IMR-90 (cell line): ENCODE measurements at regions not wholly inside any gene's neighbourhood (a gene's known extent, or its start where the extent isn't known, plus 50 kb on each side); places are given as distances from the start of the nearest gene placed in this dataset.

Experiments used
- ATAC-seq: fragments of 200-7000 bp; cut with Tn5 transposase; 2 replicates; pipeline ENCODE4 v1.9.1; 2020; ENCODE audit warnings: low read depth, mild to moderate bottlenecking, moderate library complexity
- BruUV-seq: library from RNA; stranded (reverse); fragments of 400-500 nt; replicated peaks from 2 replicates; lab custom pipeline; 2021; lab: Mats Ljungman, UMichigan
- CTCF ChIA-PET: fragments of 300-600 bp; formaldehyde crosslinking; extraction: SDS; loops from one replicate; lab custom pipeline; 2021; ENCODE audit warnings: antibody characterized with exemption; lab: Yijun Ruan, JAX
- POLR2A ChIA-PET: fragments of 300-600 bp; sonication (Branson Sonifier 250); formaldehyde crosslinking; loops from one replicate; lab custom pipeline; 2022; ENCODE audit warnings: antibody characterized with exemption; ENCODE audit not compliant: unreplicated experiment; lab: Charles Lee
- DNase-seq: peaks from one replicate; pipeline ENCODE4 v3.0.0; 2013
- H2AFZ ChIP-seq: replicated peaks from 2 replicates; pipeline ENCODE3; 2013; ENCODE audit warnings: low read length, mild to moderate bottlenecking; ENCODE audit not compliant: poor library complexity
- H2AK5ac ChIP-seq: 2 replicates; pipeline ENCODE4 v1.6.1; 2013; ENCODE audit warnings: low read depth, low read length, inconsistent platforms
- H2AK9ac ChIP-seq: replicated peaks from 2 replicates; pipeline ENCODE3; 2013; ENCODE audit warnings: mild to moderate bottlenecking, low read depth, low read length, moderate library complexity; ENCODE audit not compliant: poor library complexity
- H2BK120ac ChIP-seq: 2 replicates; pipeline ENCODE4 v1.6.1; 2013; ENCODE audit warnings: low read depth, low read length, inconsistent platforms
- H2BK15ac ChIP-seq: 3 replicates; pipeline ENCODE4 v1.6.1; 2013; ENCODE audit warnings: low read depth, low read length, inconsistent platforms
- H2BK20ac ChIP-seq: 2 replicates; pipeline ENCODE4 v1.6.1; 2013; ENCODE audit warnings: low read depth, mild to moderate bottlenecking, inconsistent platforms, low read length, moderate library complexity
- H2BK5ac ChIP-seq: 2 replicates; pipeline ENCODE4 v1.6.1; 2013; ENCODE audit warnings: mild to moderate bottlenecking, low read depth, low read length, inconsistent platforms; ENCODE audit not compliant: poor library complexity, severe bottlenecking
- H3K14ac ChIP-seq: replicated peaks from 2 replicates; pipeline ENCODE4 v1.6.1; 2013; ENCODE audit warnings: low read depth, low read length, inconsistent platforms
- H3K18ac ChIP-seq: 2 replicates; pipeline ENCODE4 v1.6.1; 2013; ENCODE audit warnings: low read depth, low read length, control low read depth
- H3K23ac ChIP-seq: 2 replicates; pipeline ENCODE4 v1.6.1; 2013; ENCODE audit warnings: low read depth, low read length, inconsistent platforms
- H3K27ac ChIP-seq: 2 replicates; pipeline ENCODE4 v1.5.1; 2013; ENCODE audit warnings: mild to moderate bottlenecking, control low read depth, low read length; ENCODE audit not compliant: insufficient read depth
- H3K27me3 ChIP-seq: 2 replicates; pipeline ENCODE4 v1.6.1; 2013; ENCODE audit warnings: low read length; ENCODE audit not compliant: control insufficient read depth, insufficient read depth
- H3K36me3 ChIP-seq: 2 replicates; pipeline ENCODE4 v1.6.1; 2013; ENCODE audit warnings: low read length, mixed read lengths; ENCODE audit not compliant: control insufficient read depth, insufficient read depth
- H3K4ac ChIP-seq: 2 replicates; pipeline ENCODE4 v1.6.1; 2013; ENCODE audit warnings: low read depth, low read length, inconsistent platforms
- H3K4me1 ChIP-seq: 2 replicates; pipeline ENCODE4 v1.6.1; 2013; ENCODE audit warnings: low read length, mixed read lengths; ENCODE audit not compliant: control insufficient read depth, insufficient read depth
- H3K4me2 ChIP-seq: 2 replicates; pipeline ENCODE4 v1.6.1; 2013; ENCODE audit warnings: low read depth, mild to moderate bottlenecking, control low read depth, low read length, moderate library complexity
- H3K4me3 ChIP-seq: 2 replicates; pipeline ENCODE4 v1.5.1; 2013; ENCODE audit warnings: low read depth, mild to moderate bottlenecking, control low read depth, low read length, moderate library complexity; ENCODE audit not compliant: insufficient read depth
- H3K56ac ChIP-seq: 2 replicates; pipeline ENCODE4 v1.6.1; 2013; ENCODE audit warnings: low read length, inconsistent platforms; ENCODE audit not compliant: insufficient read depth; ENCODE audit errors: extremely low read depth
- H3K79me1 ChIP-seq, 2 experiments: 2 replicates each; pipeline ENCODE4 v1.6.1; 2013; ENCODE audit warnings: low read length in 2 of 2, inconsistent platforms in 1 of 2, low read depth in 1 of 2
- H3K9ac ChIP-seq: 2 replicates; pipeline ENCODE4 v1.6.1; 2013; ENCODE audit warnings: low read depth, low read length, control low read depth
- H3K9me1 ChIP-seq: 2 replicates; pipeline ENCODE4 v1.6.1; 2013; ENCODE audit warnings: low read length, inconsistent platforms; ENCODE audit not compliant: insufficient read depth
- H3K9me3 ChIP-seq: 2 replicates; pipeline ENCODE4 v1.6.1; 2013; ENCODE audit warnings: low read length; ENCODE audit not compliant: control insufficient read depth, insufficient read depth
- H4K20me1 ChIP-seq: 2 replicates; pipeline ENCODE4 v1.6.1; 2013; ENCODE audit warnings: low read length, inconsistent platforms; ENCODE audit not compliant: insufficient read depth
- H4K5ac ChIP-seq: 2 replicates; pipeline ENCODE4 v1.6.1; 2013; ENCODE audit warnings: mild to moderate bottlenecking, low read depth, low read length, control low read depth
- H4K8ac ChIP-seq, 2 experiments: 2 replicates each; pipeline ENCODE4 v1.6.1; 2013; ENCODE audit warnings: low read depth in 2 of 2, low read length in 2 of 2, control low read depth in 1 of 2, inconsistent platforms in 1 of 2
- H4K91ac ChIP-seq: 2 replicates; pipeline ENCODE4 v1.6.1; 2013; ENCODE audit warnings: low read depth, low read length, inconsistent platforms; ENCODE audit not compliant: insufficient read depth
- BHLHE40 ChIP-seq: fragments of 150-350 bp; IDR thresholded peaks from 2 replicates; pipeline ENCODE4 v1.6.1; 2016; ENCODE audit warnings: mild to moderate bottlenecking, low read depth, low read length
- CEBPB ChIP-seq: IDR thresholded peaks from 2 replicates; pipeline ENCODE4 v1.6.1; 2012; ENCODE audit warnings: low read depth, low read length, improper control_type of control experiment
- CHD1 ChIP-seq: IDR thresholded peaks from 2 replicates; pipeline ENCODE4 v1.6.1; 2012; ENCODE audit warnings: low read depth, low read length, improper control_type of control experiment
- ELK1 ChIP-seq: fragments of 150-350 bp; IDR thresholded peaks from 2 replicates; pipeline ENCODE4 v1.6.1; 2016; ENCODE audit warnings: low read depth, mild to moderate bottlenecking, low read length, moderate library complexity, borderline replicate concordance
- FOS ChIP-seq: fragments of 150-350 bp; IDR thresholded peaks from 2 replicates; pipeline ENCODE4 v1.6.1; 2016; ENCODE audit warnings: low read depth, low read length
- MAFK ChIP-seq: IDR thresholded peaks from 2 replicates; pipeline ENCODE4 v1.6.1; 2012; ENCODE audit warnings: low read depth, low read length, improper control_type of control experiment
- MXI1 ChIP-seq: IDR thresholded peaks from 2 replicates; pipeline ENCODE4 v1.6.1; 2012; ENCODE audit warnings: low read depth, mild to moderate bottlenecking, low read length, moderate library complexity, borderline replicate concordance
- RAD21 ChIP-seq: IDR thresholded peaks from 2 replicates; pipeline ENCODE4 v1.6.1; 2012; ENCODE audit warnings: low read length, improper control_type of control experiment
- RCOR1 ChIP-seq: IDR thresholded peaks from 2 replicates; pipeline ENCODE4 v1.6.1; 2012; ENCODE audit warnings: mild to moderate bottlenecking, low read length, improper control_type of control experiment; ENCODE audit not compliant: insufficient replicate concordance
- RFX5 ChIP-seq: IDR thresholded peaks from 2 replicates; pipeline ENCODE4 v1.8.0; 2012; ENCODE audit warnings: low read depth, mild to moderate bottlenecking, low read length, moderate library complexity
- SMC3 ChIP-seq: fragments of 150-350 bp; IDR thresholded peaks from 2 replicates; pipeline ENCODE4 v1.6.1; 2016; ENCODE audit warnings: low read depth, mild to moderate bottlenecking, antibody characterized with exemption, low read length, moderate library complexity
- WGBS, 2 experiments: methylation state at CpG; one replicate each; pipeline versions ENCODE4 v1.1.5 to v1.1.7; 2013; ENCODE audit warnings: missing lambda C conversion rate in 2 of 2; ENCODE audit not compliant: insufficient read length in 1 of 2; ENCODE audit errors: extremely low coverage in 2 of 2; 5-methylcytosine and 5-hydroxymethylcytosine counted together
- dilution Hi-C: fragments of 300-500 bp; cut with HindIII; formaldehyde crosslinking; loops from one replicate; pipeline ENCODE4 v1.14.3; 2018; ENCODE audit warnings: low sequenced_read_pairs; ENCODE audit not compliant: unreplicated experiment
- in situ Hi-C: fragments of 300-500 bp; cut with MboI; formaldehyde crosslinking; loops from 3 replicates; pipeline ENCODE4 v1.14.3; 2019; ENCODE audit warnings: low sequenced_read_pairs, inconsistent platforms, mixed read lengths
- intact Hi-C: fragments of 100-400 bp; cut with micrococcal nuclease; formaldehyde crosslinking; loops from 2 replicates; pipeline ENCODE4 v1.10.0; 2022

GRCh38 chr14:104475256-104475655 lies 104.3 kb upstream of the C14orf180 start:
- BruUV-seq = no TSS peak
- Histone ChIP-seq H3K79me1 (no peaks in the 10 kb centered on the region), H4K5ac (no peak overlapping the region), H3K9ac (no peak overlapping the region), H4K91ac (no peak overlapping the region), H3K9me3 (peaks cover 28% of the 10 kb centered on the region), H4K8ac (no peak overlapping the region), H2BK120ac (no peak overlapping the region), H3K14ac (no peak overlapping the region), H2AK5ac (no peak overlapping the region), H3K4me1 (no peaks in the 10 kb centered on the region), H3K27ac (no peak overlapping the region), H2BK15ac (no peak overlapping the region), H3K56ac (no peak overlapping the region), H3K4me3 (no peak overlapping the region), H2BK5ac (no peak overlapping the region), H3K9me1 (no peaks in the 10 kb centered on the region), H3K23ac (no peak overlapping the region), H3K4ac (no peak overlapping the region), H2AK9ac (no peak overlapping the region), H3K36me3 (no peaks in the 10 kb centered on the region), H4K20me1 (no peaks in the 10 kb centered on the region), H2BK20ac (no peak overlapping the region), H2AFZ (no peak overlapping the region), H3K4me2 (no peak overlapping the region), H3K18ac (no peak overlapping the region), H3K27me3 (no peaks in the 10 kb centered on the region)
- TF ChIP-seq FOS (no peak), ELK1 (no peak), MAFK (no peak), RAD21 (no peak), RFX5 (no peak), RCOR1 (no peak), BHLHE40 (no peak), CHD1 (no peak), CEBPB (no peak), SMC3 (no peak), MXI1 (no peak)
- 55% methylated on average over 6 of the region's 12 CpGs; no CpG with 5 or more reads in 1 of the 2 experiments for WGBS, 2 experiments
- POLR2A ChIA-PET = no interaction called here
- ATAC-seq (no peak), DNase-seq (no peak)
- dilution Hi-C loops = no loop called here
- intact Hi-C loops = no loop called here
- in situ Hi-C loops = no loop called here
- CTCF ChIA-PET = no interaction called here
